ENCODE measurements at regions not wholly inside any gene's neighbourhood (a gene's known extent, or its start where the extent isn't known, plus 50 kb on each side); places are given as distances from the start of the nearest gene placed in this dataset.

DNA sequence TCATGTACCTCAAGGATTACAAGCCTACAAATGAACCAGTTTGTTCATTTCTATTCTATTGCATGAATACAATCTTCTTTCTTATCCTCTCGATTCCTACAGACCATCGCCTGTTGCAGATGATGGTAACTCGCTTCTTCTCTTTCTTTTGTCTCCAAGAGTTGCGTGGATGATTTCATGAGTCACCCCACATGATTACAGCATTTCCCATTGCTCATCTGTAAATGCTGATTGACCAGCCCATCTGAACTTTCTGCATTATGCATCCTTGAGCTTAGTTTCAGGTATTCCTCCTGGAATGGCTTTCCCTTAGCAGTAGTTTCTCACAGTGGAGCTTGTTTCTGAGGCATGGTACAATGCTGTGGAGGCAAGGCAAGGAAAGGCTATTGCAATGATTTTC, 109.6 kb upstream of the TOPAZ1 start:
- TF ChIP-seq POLR2A (IDR thresholded peaks at IDR 0.05; ENCODE audit: low read length) (no peak), GATA1 (IDR thresholded peaks at IDR 0.05; ENCODE audit: low read depth, low read length) (no peak)
